Superior temporal gyrus (tissue), 1 donor: ENCODE measurements at regions not wholly inside any gene's neighbourhood (a gene's known extent, or its start where the extent isn't known, plus 50 kb on each side); places are given as distances from the start of the nearest gene placed in this dataset.

Experiments
- DNase-seq: peaks from one replicate; pipeline ENCODE4 v3.0.0-alpha.2; 2016; ENCODE audit errors: extremely low spot score

DNA sequence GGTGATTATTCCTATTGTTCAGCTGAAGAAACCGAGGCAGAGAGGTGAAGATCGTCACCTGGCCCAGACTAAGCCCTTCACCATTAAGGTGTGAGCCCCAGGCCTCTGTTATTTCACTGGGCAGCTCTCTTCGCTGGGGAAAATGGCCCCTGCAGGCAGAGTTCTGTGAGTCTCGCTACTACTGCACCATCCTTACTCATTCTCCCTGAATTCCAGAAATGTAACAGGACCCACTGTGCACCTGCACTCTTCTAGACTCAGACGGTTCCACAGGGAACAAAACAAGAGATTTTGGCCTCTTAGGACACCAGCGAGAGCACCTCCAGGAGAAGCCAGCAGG, 147.7 kb upstream of the GLI2 start:
- DNase-seq = no peak

DNA sequence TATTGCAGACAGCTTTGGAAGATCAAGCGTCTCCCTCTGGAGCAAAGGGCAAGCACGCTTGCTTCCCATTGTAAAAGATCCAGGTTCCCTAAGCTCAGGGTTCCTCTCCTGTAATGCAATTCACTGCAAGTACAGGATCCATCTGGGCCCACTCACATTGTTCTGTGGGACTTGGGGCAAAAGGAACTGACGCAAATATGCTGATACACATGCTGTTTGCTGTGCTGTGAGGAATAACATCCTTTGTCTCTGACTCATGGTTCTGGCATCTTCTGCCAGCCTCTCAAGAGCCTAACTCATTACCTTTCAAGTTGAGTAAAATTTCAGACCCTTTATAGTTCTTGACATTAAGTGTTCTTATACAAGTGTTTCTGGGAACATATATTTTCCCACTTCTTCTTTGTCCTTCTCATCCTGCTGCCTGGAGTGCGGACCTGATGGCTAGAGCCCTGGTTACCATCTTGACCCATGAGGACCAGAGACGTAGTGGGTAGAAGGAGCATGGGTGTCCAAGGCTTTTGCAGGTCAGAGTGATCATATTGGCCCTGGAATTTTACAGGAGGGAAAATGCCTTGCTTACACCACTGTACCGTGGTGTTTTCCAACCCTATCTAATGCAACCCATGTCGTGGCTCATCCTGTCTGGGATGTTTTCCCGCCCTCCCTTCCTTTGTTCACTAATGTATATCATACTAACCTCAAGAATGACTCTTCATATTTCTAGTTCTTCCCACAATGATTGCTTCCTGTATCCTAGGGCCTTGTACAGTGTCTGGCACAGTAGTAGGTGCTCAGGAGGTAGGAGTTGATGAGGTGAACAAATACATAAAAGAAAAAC, 145.7 kb upstream of the GLI2 start:
- no peak for DNase-seq

DNA sequence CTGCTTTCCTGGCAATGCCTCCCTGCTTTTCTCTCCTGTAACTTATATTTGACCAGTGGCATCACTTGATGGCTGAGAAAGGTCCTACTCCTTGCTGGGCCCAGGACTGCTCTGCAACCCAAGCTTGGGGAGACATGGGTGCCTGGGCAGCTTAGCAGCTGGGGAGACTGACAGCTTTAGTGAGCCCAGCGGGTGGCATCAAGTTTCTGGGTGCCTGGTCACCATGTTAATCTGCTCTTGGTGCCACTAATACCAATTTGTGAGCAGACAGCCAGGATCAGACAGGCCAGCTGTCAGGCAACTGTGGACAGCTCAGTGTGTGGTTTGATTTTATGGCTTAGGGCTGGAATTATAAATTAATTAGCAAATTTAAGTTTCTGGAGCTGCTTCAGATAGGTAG, 144.8 kb upstream of the GLI2 start:
- DNase-seq = no peak

DNA sequence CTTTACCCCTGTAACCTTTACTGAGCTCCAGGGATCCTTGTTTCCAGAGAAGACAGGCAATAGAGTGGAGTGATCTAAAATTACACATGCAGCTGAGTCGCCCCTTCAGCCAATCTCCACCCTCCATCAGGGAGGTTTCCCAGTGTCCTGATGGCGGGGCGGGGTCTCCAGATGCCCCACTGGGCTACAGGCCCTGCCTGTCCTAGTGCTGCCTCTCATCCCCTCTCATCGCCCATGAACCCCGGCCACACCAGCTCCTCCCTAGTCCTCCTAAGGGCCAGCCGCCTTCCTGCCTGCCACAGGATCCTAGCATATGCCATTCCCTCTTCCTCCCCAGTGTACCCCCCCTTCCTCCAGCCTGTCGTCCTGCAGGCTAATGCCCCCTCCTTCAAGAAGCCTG, 144.1 kb upstream of the GLI2 start:
- DNase-seq = no peak

DNA sequence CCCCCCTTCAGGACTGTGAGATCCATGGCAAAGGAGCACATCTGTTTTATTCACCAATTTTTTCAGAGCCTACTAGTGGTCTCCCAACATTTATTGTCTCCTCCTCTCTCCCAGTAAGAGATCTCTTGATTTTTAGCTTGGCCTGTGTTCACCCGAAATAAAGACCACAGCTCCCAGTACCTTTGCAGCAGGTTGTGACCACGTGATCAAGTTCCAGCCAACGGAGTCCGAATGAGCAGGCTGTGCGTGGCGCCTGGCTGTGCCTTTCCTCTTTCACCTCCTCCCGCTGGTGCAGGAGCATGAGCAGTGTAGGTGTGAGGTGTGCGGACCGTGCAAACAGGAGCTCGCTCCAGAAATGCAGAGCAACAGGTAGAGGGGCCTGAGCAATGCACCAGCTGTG, 143.6 kb upstream of the GLI2 start:
- DNase-seq = no peak

DNA sequence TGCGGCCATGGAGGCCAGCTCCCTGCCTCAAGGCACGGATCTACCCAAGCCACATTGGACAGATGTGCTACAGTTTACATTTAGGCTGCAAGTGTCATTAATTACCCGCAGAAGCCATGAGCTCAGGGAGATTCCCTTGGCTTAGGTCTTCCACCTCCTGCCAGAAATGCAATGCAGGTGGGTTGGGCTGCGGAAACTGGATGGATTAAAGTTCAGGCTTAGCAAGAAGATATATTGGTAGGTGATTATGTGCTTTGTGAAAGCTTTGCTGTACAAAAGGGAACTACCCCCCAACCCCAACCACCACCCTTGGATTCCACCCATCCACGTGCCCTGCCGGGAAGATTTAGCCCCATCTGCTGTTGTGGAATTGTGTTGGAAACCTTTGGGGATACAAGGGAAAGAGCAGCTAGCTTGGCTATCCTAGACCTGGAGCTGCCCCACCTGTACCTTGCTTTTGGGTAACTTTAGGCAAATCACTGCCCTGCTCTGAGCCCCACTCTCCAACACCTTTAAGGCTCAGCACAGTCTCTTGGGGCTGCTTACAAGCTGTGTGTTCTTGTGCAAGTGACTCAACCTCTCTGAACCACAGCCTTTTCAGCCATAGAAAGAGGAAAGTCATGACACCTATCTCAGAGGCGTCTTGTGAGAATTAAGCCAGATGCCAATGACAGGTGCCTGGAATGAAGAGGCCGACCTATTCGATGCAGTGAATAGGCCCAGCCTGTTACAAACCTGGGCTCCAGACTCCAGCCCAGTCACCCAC, 141.6 kb upstream of the GLI2 start:
- no peak for DNase-seq

DNA sequence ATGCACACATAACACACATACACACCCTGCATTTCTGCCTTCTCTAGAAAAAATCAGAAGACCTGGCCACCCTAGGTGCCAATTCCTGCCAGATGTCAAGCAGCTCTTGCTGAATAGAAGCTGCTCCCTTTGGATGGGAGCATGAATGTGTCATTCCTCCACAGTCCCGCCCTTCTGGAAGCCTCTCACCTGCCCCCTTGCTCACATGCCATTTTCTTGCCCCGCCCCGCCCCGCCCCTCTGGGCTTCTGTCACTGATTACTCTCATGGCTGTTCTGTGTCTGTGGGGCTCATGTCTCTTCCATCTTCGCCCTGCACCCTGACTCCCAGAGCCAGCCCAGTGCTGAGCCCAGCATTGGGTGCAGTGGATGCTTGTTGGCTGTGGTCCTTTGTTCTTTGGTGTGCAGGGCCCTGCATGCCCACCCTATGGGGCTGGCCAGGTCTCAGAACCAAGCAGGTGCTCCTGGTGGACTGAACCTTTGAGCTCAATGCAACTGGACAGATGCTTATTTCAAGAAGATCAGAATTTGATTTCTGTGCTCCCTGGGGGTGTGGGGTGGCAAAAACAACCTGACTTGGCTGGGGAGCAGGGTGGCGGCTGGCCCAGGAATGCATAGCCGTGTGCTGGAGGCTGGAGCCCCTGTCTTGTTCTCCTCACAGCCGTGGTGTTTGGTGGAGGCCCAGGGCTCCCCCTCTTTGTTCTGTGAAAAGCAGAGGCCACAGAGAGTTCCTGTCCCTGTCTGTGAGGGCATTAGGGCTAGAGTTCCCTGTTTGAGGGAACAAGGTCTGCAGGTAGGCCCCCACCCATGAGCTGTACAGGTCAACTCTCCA, 140.6 kb upstream of the GLI2 start:
- DNase-seq = no peak

DNA sequence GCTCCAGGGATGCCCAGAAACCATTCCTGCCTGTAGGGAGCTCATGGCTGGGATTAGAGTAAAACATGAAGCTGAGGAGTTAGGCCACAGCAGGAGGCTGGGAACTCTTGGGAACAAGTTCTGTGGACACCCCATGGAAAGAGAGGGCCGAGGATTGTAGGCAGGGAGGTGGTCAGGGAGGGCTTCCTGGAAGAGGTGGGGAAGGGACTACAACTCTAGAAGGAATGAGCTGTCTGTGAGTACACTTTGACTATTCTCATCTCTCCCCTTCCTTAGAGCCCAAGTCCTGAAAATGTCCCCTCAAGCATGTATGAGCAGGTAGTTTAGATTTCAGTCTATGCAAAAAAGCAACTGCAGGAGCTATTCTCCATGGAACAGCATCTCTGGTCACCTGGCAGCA, 139.9 kb upstream of the GLI2 start:
- DNase-seq = no peak

DNA sequence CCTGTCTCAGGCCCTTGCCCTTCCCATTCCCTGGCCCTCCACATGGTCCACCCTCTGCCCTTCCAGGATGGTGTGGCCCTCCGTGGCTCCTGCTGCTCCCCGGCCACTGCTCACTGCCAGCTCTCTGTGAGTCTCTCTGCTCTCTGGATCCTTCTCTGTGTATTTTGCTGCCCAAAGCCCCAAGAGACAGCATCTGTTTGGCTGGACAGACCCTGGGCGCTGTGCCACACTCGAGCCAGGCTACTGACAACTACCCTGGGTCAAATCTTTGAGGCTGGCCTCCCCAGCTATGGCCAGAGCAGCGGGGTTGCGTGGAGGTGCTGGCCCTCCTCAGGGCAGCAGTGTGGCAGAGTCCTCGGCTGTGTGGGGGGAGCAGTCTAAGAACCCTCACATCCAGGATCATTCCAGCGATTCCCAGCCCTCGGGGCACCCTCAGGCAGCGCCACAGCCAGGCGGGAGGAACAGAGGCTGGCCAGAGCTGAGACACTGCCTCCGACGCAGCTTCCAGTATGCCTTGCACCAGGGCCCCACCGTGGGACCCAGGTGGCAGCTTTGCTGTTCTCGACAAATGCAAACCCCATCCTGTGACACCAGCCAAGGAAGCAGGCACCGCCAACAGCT, 139.4 kb upstream of the GLI2 start:
- peak; percentile 36 for DNase-seq

DNA sequence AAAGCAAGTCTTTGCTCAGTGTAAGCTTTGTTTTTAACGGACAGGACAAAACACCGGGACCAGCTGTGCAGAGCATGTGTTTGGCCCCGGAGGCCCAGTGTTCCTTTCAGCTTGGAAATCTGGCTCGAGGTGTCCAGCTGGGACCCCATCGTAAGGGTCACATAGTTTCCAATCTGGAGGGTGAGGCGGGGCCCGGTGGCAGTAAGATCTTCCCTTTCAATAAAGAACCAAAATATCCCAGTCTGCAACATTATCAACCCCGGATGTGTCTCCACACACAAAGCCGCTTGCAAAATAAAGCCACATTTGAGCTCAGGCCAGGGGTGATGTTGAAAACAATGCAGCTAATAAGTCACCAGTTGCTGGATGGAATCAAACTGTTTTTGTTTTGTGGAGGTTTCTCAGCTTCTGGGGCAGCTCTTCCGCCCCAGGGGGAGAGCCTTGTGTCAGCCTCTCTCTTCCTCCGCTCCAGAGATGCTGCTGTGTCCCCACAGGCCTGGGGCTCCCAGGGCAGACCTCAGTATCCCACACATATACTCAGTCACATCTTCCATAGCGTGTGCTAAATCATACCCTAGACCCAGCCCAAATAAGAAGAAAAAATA, 138.6 kb upstream of the GLI2 start:
- peak; percentile 51 for DNase-seq

DNA sequence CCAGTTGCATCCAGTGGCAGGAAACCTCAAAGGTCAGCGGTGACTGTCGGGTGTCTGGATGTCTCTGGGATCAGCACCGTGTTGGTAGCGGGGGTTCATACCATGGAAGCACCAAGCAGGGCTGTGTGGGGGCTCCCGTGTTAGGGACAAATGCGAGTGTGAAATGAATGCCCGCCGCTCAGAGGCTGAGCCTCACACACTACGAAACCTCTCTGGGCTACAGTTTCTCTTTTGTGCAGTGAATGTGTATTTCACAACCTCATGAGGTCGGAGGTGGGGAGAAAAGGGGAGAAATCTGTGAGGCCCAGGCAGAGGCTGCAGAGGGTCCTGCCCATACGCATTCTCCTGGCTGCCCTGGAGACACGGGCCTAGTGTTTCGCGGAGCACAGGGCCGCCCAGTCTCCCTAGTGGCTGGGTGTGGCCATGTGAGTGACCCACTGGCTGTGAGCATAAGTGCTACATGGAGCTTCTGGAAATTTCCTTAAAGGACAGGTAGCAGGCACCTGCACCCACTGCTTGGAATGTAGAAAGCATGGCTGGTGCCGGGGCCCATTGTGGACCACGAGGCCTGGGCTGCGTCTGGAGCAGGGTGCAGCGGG, 138.0 kb upstream of the GLI2 start:
- DNase-seq = no peak

DNA sequence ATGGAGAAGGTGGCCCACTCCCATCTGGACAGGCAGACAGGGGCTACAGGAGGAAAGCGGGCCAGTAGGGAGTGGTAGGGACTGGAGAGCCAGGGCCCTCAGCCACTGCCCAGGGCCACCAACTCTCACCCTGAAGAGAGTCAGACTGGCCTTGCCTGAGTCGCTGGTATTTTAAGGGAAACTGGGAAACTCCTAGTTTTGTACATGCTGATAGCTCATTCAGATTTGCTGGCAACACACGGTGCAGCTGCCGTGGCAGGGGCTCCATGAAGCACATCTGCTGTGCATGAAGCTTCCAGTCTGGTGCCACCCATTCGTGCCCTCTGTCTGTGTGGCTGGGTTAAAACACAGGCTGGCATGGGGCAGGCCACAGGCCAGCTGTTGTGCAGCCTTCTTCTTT, 137.3 kb upstream of the GLI2 start:
- no peak for DNase-seq

DNA sequence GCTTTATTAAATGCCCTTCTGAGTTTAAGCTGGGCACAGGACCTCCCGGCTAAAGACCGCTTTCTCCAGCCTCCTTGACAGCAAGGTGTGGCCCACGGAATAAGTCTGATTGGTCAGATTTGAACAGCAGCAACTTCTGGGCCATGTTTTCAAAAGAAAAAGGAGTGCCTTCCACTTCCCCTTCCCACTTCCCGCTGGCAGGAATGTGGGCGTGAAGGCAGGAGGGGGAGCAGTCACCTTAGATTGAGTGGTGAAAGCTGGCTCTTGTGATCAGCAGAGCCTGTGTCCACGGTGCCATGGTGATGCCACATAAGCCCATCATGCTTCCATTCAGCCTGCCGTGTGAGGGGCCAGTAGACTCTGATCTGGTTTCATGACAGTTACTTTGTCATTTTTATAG, 136.6 kb upstream of the GLI2 start:
- no peak for DNase-seq

DNA sequence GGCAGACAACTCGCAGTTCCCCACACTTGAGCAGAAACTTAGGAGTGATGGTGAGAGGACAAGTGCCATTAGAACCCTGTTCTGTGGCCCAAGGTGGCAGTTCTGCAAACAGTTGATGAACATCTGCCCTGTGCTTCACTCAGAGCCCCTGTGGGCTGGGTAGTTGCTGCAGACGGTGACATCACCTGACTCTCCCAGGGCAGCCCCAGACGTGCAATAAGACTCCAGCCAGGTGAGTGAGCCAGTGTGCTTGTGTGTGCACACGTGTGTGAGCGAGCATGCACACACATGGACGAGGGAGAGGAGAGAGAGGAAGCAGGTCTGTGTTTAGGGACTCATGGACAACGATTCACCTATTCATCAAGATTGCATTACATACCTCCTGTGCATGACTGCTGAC, 136.0 kb upstream of the GLI2 start:
- no peak for DNase-seq

DNA sequence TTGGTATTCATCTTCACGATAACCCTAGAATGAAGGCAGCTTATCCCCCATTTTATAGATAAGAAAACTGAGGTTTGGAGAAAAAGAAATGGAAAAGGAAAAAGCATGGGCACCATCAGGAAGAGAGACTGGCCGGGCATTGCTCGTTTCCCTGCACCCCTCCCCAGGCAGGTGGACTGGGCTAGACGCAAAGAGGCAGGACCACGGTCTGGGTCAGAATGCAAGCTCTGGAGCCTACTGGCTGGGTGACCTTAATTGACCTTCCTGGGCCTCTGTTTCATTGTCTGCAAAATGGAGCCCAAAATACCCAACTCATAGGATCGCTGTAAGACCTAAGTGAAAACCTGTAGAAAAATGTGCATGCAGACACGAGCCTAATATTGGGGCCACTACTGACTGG, 135.3 kb upstream of the GLI2 start:
- no peak for DNase-seq

DNA sequence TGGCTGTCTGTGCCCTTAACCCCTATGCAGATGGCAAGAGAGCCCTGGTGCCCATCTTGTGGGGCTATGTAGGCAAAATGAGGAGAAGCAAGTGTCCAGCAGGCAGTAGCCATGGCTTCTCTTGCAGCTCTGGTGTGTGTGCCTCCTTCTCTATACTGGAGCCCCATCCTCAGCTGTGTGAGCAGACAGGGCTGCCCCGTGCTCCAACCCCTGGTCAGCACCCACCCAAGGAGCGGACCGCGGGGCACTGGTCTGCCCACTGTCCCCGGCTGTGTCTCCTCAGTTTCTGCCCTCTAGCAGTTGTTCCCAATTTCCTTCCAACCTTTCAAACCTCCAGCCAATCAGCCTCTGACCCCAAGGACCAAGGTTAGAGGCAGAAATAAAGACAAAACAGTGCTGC, 134.9 kb upstream of the GLI2 start:
- no peak for DNase-seq

DNA sequence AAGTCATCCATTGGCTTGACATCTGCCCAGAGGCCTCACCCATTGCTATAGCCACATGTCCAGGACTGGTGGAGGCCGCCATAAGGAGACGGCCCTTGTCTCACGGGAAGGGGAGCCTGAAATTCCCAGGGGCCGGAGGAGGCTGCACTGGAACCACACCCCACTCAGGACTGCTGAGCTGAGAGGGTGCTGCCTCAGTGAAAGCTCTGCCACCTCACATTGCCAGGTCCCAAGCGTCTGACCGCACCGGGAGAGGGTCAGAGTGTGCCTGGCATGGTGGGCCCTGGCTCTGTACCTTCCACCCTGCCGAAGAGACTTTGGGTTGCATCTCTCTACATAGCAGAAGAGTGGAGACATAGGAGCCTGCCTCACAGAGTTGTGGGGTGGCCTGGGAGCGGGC, 134.1 kb upstream of the GLI2 start:
- DNase-seq = no peak

DNA sequence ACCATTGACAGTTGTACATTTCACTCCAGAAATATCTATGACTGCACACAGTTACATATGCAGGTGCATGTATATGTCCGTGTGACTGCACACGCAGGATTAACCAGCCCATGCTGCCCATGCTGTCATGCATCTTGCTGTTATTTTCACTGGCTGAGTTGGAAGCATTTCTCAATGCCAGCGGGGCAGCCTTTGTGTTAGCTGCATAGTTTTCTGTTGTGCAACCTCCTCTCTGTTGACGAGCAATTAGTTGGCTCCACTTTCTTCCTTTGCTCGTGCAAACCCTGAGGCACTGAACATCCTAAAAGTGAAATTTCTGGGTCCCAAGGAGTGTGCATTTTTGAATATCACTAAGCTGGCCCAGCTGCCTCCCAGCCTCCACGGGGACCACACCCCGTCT, 133.4 kb upstream of the GLI2 start:
- no peak for DNase-seq

DNA sequence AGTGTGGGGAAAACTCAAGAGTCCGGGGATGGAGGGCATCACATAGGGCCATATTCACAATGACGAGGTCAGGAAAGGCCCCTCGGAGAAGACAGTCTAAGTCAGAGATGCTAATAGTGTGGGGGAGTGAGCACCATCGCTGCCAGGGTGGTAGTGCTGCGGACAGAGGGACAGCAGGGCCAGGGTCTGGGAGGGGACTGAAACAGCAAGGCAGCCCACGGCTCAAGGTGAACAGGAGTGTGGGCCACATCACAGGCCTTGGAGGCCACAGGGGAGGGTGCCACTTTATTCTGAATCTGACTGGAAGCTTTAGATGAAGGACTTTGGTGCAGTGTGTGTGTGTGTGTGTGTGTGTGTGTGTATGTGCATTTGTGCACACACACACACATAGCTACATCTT, 130.9 kb upstream of the GLI2 start:
- DNase-seq = no peak

DNA sequence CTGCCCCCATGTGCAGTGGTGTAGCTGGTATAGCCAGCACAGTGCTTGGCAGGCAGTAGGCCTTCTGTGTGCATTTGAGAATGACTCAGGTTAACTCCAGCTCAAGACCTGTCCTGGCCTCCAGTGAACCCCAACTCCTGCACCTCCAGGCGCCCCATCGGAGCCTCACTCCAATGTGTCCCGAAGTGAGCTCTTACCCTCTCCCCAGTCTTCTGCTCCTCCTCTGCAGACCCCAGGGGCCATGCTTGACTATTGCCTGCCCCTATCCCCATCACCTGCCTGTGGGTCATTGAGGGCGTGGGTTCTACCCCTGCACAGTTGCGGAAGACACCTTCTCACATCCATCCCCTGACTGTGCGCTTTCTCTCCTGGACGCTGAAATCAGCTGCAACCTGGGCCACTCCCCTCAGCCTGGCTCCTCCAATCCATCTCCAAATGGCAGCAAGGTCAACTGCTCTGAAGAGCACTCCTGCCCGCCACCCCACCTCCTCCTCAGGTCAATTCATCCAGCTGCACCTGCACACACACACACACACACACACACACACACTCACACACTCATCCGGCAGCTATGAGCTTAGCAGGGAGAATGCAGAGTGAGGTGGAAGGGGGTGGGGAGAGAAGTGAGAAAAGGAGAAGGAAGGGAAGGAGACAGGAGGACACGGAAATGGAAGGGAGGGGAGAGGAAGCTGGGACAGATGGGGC, 130.3 kb upstream of the GLI2 start:
- DNase-seq = no peak

DNA sequence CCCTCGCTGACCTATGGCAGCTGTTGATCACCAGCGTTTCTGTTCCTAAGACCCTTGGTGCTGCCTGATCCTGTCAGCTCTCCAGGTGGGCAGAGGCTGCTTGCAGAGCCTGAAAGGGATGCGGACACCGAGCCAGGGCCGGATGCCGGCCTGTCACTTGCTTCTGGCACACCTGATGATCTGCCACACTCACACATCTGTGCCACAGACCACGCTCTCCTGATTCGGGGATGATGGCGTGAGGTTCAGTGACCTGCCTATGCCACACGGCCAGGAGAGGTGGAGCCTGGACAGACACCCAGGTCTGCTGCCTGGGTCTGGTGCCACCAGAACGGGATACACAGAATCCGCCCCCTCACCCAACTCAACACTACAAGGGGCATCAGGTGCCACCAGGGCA, 129.4 kb upstream of the GLI2 start:
- no peak for DNase-seq
